ENCODE measurements at regions not wholly inside any gene's neighbourhood (a gene's known extent, or its start where the extent isn't known, plus 50 kb on each side); places are given as distances from the start of the nearest gene placed in this dataset.

- no peaks in the 10 kb centered on the region for H3K36me3 ChIP-seq (ENCODE audit: control insufficient read depth in 4 of 4, insufficient read depth in 3 of 4, low read depth in 1 of 4, low read length in 3 of 4)
- WGBS: 91% methylated on average over 4 of the region's 4 CpGs
- no peaks in the 10 kb centered on the region for H3K4me1 ChIP-seq (ENCODE audit: control insufficient read depth in 4 of 4, insufficient read depth in 4 of 4, low read length in 3 of 4)
- no peak overlapping the region for H3K27ac ChIP-seq (ENCODE audit: low read depth in 1 of 2, low read length in 2 of 2)
- H3K4me3 ChIP-seq (ENCODE audit: low read depth in 1 of 3, low read length in 3 of 3): no peak overlapping the region
- H3K27me3 ChIP-seq (ENCODE audit: control insufficient read depth in 4 of 4, insufficient read depth in 4 of 4, low read length in 3 of 4): no peaks in the 10 kb centered on the region
- TF ChIP-seq, protein P1, sequence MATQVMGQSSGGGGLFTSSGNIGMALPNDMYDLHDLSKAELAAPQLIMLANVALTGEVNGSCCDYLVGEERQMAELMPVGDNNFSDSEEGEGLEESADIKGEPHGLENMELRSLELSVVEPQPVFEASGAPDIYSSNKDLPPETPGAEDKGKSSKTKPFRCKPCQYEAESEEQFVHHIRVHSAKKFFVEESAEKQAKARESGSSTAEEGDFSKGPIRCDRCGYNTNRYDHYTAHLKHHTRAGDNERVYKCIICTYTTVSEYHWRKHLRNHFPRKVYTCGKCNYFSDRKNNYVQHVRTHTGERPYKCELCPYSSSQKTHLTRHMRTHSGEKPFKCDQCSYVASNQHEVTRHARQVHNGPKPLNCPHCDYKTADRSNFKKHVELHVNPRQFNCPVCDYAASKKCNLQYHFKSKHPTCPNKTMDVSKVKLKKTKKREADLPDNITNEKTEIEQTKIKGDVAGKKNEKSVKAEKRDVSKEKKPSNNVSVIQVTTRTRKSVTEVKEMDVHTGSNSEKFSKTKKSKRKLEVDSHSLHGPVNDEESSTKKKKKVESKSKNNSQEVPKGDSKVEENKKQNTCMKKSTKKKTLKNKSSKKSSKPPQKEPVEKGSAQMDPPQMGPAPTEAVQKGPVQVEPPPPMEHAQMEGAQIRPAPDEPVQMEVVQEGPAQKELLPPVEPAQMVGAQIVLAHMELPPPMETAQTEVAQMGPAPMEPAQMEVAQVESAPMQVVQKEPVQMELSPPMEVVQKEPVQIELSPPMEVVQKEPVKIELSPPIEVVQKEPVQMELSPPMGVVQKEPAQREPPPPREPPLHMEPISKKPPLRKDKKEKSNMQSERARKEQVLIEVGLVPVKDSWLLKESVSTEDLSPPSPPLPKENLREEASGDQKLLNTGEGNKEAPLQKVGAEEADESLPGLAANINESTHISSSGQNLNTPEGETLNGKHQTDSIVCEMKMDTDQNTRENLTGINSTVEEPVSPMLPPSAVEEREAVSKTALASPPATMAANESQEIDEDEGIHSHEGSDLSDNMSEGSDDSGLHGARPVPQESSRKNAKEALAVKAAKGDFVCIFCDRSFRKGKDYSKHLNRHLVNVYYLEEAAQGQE (IDR thresholded peaks at IDR 0.05): no peak
- TF ChIP-seq ZBTB33 (IDR thresholded peaks at IDR 0.05) (no peak), HNF4A (conservative IDR thresholded peaks at IDR 0.05) (no peak), FOXA2 (IDR thresholded peaks at IDR 0.05) (no peak), NR2F2 (IDR thresholded peaks at IDR 0.05) (no peak), RAD21 (IDR thresholded peaks at IDR 0.05) (no peak), HNF4G (IDR thresholded peaks at IDR 0.05) (no peak), EGR1 (IDR thresholded peaks at IDR 0.05; ENCODE audit: low read depth in 2 of 2) (no peak), JUND (IDR thresholded peaks at IDR 0.05) (no peak), RXRA (IDR thresholded peaks at IDR 0.05) (no peak), FOXA1 (IDR thresholded peaks at IDR 0.05) (no peak), SP1 (IDR thresholded peaks at IDR 0.05) (no peak), YY1 (IDR thresholded peaks at IDR 0.05) (no peak), TAF1 (conservative IDR thresholded peaks at IDR 0.05) (no peak), GABPA (IDR thresholded peaks at IDR 0.05 in 1 of 2, conservative IDR thresholded peaks at IDR 0.05 in 1 of 2) (no peak)
- TF ChIP-seq, protein P2, sequence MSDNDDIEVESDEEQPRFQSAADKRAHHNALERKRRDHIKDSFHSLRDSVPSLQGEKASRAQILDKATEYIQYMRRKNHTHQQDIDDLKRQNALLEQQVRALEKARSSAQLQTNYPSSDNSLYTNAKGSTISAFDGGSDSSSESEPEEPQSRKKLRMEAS (IDR thresholded peaks at IDR 0.05): no peak
- TF ChIP-seq, protein P3, sequence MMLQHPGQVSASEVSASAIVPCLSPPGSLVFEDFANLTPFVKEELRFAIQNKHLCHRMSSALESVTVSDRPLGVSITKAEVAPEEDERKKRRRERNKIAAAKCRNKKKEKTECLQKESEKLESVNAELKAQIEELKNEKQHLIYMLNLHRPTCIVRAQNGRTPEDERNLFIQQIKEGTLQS (IDR thresholded peaks at IDR 0.05): no peak
- TF ChIP-seq, protein P4, sequence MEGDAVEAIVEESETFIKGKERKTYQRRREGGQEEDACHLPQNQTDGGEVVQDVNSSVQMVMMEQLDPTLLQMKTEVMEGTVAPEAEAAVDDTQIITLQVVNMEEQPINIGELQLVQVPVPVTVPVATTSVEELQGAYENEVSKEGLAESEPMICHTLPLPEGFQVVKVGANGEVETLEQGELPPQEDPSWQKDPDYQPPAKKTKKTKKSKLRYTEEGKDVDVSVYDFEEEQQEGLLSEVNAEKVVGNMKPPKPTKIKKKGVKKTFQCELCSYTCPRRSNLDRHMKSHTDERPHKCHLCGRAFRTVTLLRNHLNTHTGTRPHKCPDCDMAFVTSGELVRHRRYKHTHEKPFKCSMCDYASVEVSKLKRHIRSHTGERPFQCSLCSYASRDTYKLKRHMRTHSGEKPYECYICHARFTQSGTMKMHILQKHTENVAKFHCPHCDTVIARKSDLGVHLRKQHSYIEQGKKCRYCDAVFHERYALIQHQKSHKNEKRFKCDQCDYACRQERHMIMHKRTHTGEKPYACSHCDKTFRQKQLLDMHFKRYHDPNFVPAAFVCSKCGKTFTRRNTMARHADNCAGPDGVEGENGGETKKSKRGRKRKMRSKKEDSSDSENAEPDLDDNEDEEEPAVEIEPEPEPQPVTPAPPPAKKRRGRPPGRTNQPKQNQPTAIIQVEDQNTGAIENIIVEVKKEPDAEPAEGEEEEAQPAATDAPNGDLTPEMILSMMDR (IDR thresholded peaks at IDR 0.05; ENCODE audit: low read depth, low read length, missing input control): no peak
- H3K9me3 ChIP-seq (ENCODE audit: control insufficient read depth in 4 of 4, low read length in 3 of 4): no peaks in the 10 kb centered on the region
- H3K9ac ChIP-seq (ENCODE audit: low read depth in 1 of 2, low read length in 2 of 2): no peak overlapping the region
- peak; percentile 6 for DNase-seq (ENCODE audit: low spot score)
Observed at GRCh38 chr22:20647586-20648305, 126.2 kb upstream of the SERPIND1 start.
